Hepatocyte (in vitro differentiated cells): ENCODE measurements at regions not wholly inside any gene's neighbourhood (a gene's known extent, or its start where the extent isn't known, plus 50 kb on each side); places are given as distances from the start of the nearest gene placed in this dataset.

ENCODE experiments used
- EZH2phosphoT487 ChIP-seq: fragments of 200-600 bp; sonication (generic); IDR thresholded peaks from one replicate; pipeline ENCODE4 v1.6.1; 2018; ENCODE audit warnings: antibody characterized with exemption, mild to moderate bottlenecking, low read depth, moderate library complexity; ENCODE audit not compliant: unreplicated experiment, severe bottlenecking
- TF ChIP-seq, protein P1 (sequence below): fragments of 200-600 bp; sonication (generic); IDR thresholded peaks from 2 replicates; pipeline ENCODE4 v1.5.1; 2016; ENCODE audit warnings: antibody characterized with exemption, mild to moderate bottlenecking; ENCODE audit not compliant: poor library complexity

DNA sequence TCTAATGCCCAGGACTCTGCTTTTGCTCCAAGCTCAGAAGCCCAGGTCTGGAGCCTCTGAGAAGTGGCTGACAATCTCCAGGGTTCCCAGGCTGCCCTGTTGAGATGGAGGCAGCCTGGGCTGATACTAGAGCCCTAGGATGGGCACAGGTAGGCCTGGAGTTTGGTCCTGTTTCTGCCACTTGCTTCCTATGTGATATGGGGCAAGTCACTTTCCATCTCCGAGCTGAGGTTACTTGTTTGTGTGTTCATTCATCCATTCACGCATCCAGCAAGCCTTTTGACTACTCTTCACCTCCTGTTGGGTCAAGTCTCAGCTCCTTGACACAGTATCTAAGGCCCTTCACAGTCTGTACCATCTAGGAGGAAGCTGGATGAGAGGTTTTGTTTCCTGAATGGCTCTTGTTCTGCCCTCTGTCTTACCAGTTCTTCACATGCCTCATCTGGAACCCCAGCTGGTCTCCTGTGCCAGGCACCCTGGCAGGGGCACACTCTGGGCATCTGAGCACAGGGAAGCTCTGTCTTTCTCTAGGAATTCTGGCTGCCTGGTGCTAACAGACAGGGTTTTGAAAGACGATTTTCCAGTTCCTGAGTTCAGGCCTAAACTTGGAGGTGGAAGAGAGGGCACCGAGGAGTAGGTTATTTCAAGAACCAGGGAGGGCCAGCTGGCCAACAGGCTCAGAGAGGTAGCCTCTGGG lies 53.2 kb upstream of the AMPD3 start:
- TF ChIP-seq, protein P1, sequence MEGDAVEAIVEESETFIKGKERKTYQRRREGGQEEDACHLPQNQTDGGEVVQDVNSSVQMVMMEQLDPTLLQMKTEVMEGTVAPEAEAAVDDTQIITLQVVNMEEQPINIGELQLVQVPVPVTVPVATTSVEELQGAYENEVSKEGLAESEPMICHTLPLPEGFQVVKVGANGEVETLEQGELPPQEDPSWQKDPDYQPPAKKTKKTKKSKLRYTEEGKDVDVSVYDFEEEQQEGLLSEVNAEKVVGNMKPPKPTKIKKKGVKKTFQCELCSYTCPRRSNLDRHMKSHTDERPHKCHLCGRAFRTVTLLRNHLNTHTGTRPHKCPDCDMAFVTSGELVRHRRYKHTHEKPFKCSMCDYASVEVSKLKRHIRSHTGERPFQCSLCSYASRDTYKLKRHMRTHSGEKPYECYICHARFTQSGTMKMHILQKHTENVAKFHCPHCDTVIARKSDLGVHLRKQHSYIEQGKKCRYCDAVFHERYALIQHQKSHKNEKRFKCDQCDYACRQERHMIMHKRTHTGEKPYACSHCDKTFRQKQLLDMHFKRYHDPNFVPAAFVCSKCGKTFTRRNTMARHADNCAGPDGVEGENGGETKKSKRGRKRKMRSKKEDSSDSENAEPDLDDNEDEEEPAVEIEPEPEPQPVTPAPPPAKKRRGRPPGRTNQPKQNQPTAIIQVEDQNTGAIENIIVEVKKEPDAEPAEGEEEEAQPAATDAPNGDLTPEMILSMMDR, result no peak
- TF ChIP-seq EZH2phosphoT487, result no peak
